ENCODE measurements at regions not wholly inside any gene's neighbourhood (a gene's known extent, or its start where the extent isn't known, plus 50 kb on each side); places are given as distances from the start of the nearest gene placed in this dataset.

GRCh38 chr11:113534625-113535024 lies 59.4 kb upstream of the DRD2 start:
- DNase-seq (ENCODE audit: low spot score): no peak
- no peaks in the 10 kb centered on the region for H3K79me2 ChIP-seq (ENCODE audit: insufficient read depth, low read depth, low read length)
- intact Hi-C loops (cut with micrococcal nuclease; ENCODE audit: unreplicated experiment): no loop called here
- no peak overlapping the region for H2AFZ ChIP-seq (ENCODE audit: low read length)
- H3K27ac ChIP-seq (ENCODE audit: low read depth, low read length, poor library complexity, severe bottlenecking): no peak overlapping the region
- no peaks in the 10 kb centered on the region for H3K4me1 ChIP-seq (ENCODE audit: insufficient read depth, low read length, poor library complexity, severe bottlenecking)
- no TSS peak for BruUV-seq (replicated peaks)
- H3K36me3 ChIP-seq (ENCODE audit: insufficient read depth, low read length): no peaks in the 10 kb centered on the region
- H3K9me2 ChIP-seq (ENCODE audit: insufficient read depth, low read length): no peaks in the 10 kb centered on the region
- H3K4me2 ChIP-seq (ENCODE audit: low read length): no peak overlapping the region
- H3K4me3 ChIP-seq (ENCODE audit: low read depth, low read length, poor library complexity, severe bottlenecking): no peak overlapping the region
- ChIA-PET CTCF (ENCODE audit: unreplicated experiment) (no interaction called here), POLR2A (no interaction called here)
- H4K20me1 ChIP-seq (ENCODE audit: insufficient read depth, low read length): no peaks in the 10 kb centered on the region
- no peaks in the 10 kb centered on the region for H3K9me3 ChIP-seq (ENCODE audit: low read length)
- TF ChIP-seq EZH2phosphoT487 (IDR thresholded peaks at IDR 0.05; ENCODE audit: borderline replicate concordance, low read depth, low read length): no peak
- TF ChIP-seq CTCF (conservative IDR thresholded peaks at IDR 0.05; ENCODE audit: low read length): no peak

DNA sequence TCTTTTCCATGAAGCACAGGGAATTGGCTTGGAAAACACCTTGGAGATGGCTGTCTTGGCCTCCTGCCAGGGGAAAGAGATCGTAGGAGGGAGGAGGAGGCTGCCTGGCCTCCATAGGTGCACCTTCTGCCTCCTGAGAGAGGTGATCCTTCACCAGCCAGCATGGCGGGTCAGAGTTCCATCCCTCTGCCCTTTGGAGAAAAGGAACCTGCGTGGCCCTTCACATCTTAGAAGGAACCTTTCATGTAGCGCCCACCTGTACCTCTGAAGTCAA lies 58.2 kb upstream of the DRD2 start:
- POLR2A ChIA-PET: interaction anchor here (1.2 kb wide), 1 partner anchor 25 kb away, joined by 4 read pairs; no protein-coding TSS in a partner anchor
- no peak overlapping the region for H3K27ac ChIP-seq (ENCODE audit: low read depth, low read length, poor library complexity, severe bottlenecking)
- no peak overlapping the region for H3K4me2 ChIP-seq (ENCODE audit: low read length)
- H4K20me1 ChIP-seq (ENCODE audit: insufficient read depth, low read length): no peaks in the 10 kb centered on the region
- TF ChIP-seq EZH2phosphoT487 (IDR thresholded peaks at IDR 0.05; ENCODE audit: borderline replicate concordance, low read depth, low read length): no peak
- no peak for TF ChIP-seq CTCF (conservative IDR thresholded peaks at IDR 0.05; ENCODE audit: low read length)
- H3K9me3 ChIP-seq (ENCODE audit: low read length): no peaks in the 10 kb centered on the region
- H3K36me3 ChIP-seq (ENCODE audit: insufficient read depth, low read length): no peaks in the 10 kb centered on the region
- H2AFZ ChIP-seq (ENCODE audit: low read length): no peak overlapping the region
- H3K4me3 ChIP-seq (ENCODE audit: low read depth, low read length, poor library complexity, severe bottlenecking): no peak overlapping the region
- H3K4me1 ChIP-seq (ENCODE audit: insufficient read depth, low read length, poor library complexity, severe bottlenecking): no peaks in the 10 kb centered on the region
- no TSS peak for BruUV-seq (replicated peaks)
- intact Hi-C loops (cut with micrococcal nuclease; ENCODE audit: unreplicated experiment): loop anchor here (2.0 kb wide), 1 partner anchor 229 kb away; no protein-coding TSS in a partner anchor
- DNase-seq (ENCODE audit: low spot score): no peak
- no peaks in the 10 kb centered on the region for H3K9me2 ChIP-seq (ENCODE audit: insufficient read depth, low read length)
- CTCF ChIA-PET (ENCODE audit: unreplicated experiment): no interaction called here
- no peaks in the 10 kb centered on the region for H3K79me2 ChIP-seq (ENCODE audit: insufficient read depth, low read depth, low read length)

DNA sequence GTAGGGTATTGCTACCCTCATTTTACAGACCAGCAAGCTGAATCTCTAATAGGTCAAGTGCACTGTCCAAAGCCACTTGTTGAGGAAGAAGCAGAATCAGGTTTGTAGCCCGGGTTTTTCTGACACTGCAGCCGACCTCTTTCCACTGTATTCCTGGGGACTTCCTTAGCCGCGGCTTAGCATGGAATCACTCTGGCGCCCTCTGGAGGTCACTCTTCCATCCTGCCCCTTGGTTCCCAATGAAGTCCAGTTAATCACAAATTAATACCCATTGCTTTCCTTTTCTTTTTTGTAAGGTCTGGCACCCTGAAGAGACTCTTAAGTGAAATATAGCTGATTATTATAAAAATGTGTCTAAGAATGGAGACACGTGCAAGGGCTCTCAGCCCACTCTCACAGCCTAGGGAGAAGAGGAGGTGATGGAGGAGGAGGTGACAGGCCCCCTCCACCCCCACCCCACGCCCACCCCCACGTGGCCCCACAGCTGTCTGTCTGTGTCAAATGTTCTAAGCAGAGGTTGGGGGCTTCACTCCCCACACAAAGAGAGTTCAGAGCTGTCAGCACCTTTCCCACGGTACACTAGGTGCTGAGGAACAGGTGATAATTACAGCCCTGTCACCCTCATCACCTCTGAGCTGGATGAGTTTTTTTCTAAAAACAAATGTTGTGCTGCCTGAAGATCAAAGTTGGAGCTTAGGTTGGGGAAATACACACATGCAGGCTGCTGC lies 57.7 kb upstream of the DRD2 start:
- Histone ChIP-seq H3K27ac (ENCODE audit: low read depth, low read length, poor library complexity, severe bottlenecking) (no peak overlapping the region), H3K4me2 (ENCODE audit: low read length) (no peak overlapping the region), H3K36me3 (ENCODE audit: insufficient read depth, low read length) (no peaks in the 10 kb centered on the region), H3K4me1 (ENCODE audit: insufficient read depth, low read length, poor library complexity, severe bottlenecking) (no peaks in the 10 kb centered on the region), H3K9me3 (ENCODE audit: low read length) (no peaks in the 10 kb centered on the region), H3K9me2 (ENCODE audit: insufficient read depth, low read length) (no peaks in the 10 kb centered on the region), H2AFZ (ENCODE audit: low read length) (no peak overlapping the region), H3K79me2 (ENCODE audit: insufficient read depth, low read depth, low read length) (no peaks in the 10 kb centered on the region), H4K20me1 (ENCODE audit: insufficient read depth, low read length) (no peaks in the 10 kb centered on the region), H3K4me3 (ENCODE audit: low read depth, low read length, poor library complexity, severe bottlenecking) (no peak overlapping the region)
- intact Hi-C loops (cut with micrococcal nuclease; ENCODE audit: unreplicated experiment): loop anchor here (2.0 kb wide), 1 partner anchor 228 kb away; no protein-coding TSS in a partner anchor
- POLR2A ChIA-PET: interaction anchor here (0.6 to 1.2 kb wide), 2 partner anchors 15 to 25 kb away, joined by 4 to 6 read pairs; no protein-coding TSS in a partner anchor
- CTCF ChIA-PET (ENCODE audit: unreplicated experiment): no interaction called here
- TF ChIP-seq EZH2phosphoT487 (IDR thresholded peaks at IDR 0.05; ENCODE audit: borderline replicate concordance, low read depth, low read length): no peak
- peak; percentile 96 for TF ChIP-seq CTCF (conservative IDR thresholded peaks at IDR 0.05; ENCODE audit: low read length)
- no TSS peak for BruUV-seq (replicated peaks)
- peak; percentile 55 for DNase-seq (ENCODE audit: low spot score)

Measured in OCI-LY7 (cell line).